K562 (cell line): ENCODE measurements at regions not wholly inside any gene's neighbourhood (a gene's known extent, or its start where the extent isn't known, plus 50 kb on each side); places are given as distances from the start of the nearest gene placed in this dataset.

Source experiments
- ATAC-seq: fragments of 200-7000 bp; cut with Tn5 transposase; 3 replicates; pipeline ENCODE4 v1.9.1; 2020; ENCODE audit warnings: moderate library complexity
- BruUV-seq: library from RNA; stranded (reverse); fragments of 400-500 nt; replicated peaks from 2 replicates; lab custom pipeline; 2021; lab: Mats Ljungman, UMichigan
- CTCF ChIA-PET: fragments of 300-600 bp; formaldehyde crosslinking; extraction: SDS; loops from one replicate; lab custom pipeline; 2021; ENCODE audit warnings: low intra/inter-chr PET ratio; lab: Yijun Ruan, JAX
- POLR2A ChIA-PET: fragments of 300-600, 350-650 bp; sonication (Branson Sonifier 250); formaldehyde crosslinking; extraction: SDS; loops from one replicate; lab custom pipeline; 2021; ENCODE audit warnings: antibody characterized with exemption, inconsistent platforms; lab: Yijun Ruan, JAX
- DNase-seq, 4 experiments: peaks; one replicate each; pipeline versions ENCODE4 v3.0.0 to v3.0.0-alpha.2; 2011 to 2018; ENCODE audit warnings: low spot score in 3 of 4, mixed read lengths in 3 of 4; ENCODE audit errors: extremely low read depth in 1 of 4
- FAIRE-seq: peaks from 2 replicates; lab custom pipeline; 2011; peaks lifted over from hg19 to GRCh38; lab: Jason Lieb, UNC
- H2AFZ ChIP-seq: 2 replicates; pipeline ENCODE4 v1.6.0; 2011; ENCODE audit warnings: low read depth, low read length, control low read depth, inconsistent platforms
- H3K27ac ChIP-seq: fragments of 200-600 bp; 3 replicates; pipeline ENCODE4 v1.8.0; 2011; ENCODE audit warnings: low read depth, mild to moderate bottlenecking, control low read depth, inconsistent platforms, low read length, moderate library complexity, mixed read lengths; ENCODE audit errors: extremely low read depth
- H3K27me3 ChIP-seq, 2 experiments: fragments of 300-600 bp in 1 of 2; 2 replicates in 1 of 2; 3 replicates in 1 of 2; pipeline versions ENCODE4 v1.6.0 to v1.8.0; 2011; ENCODE audit warnings: inconsistent platforms in 2 of 2, low read length in 2 of 2, mild to moderate bottlenecking in 1 of 2, mixed read lengths in 1 of 2, moderate library complexity in 1 of 2; ENCODE audit not compliant: control insufficient read depth in 2 of 2, insufficient read depth in 2 of 2
- H3K36me3 ChIP-seq: fragments of 300-600 bp; 3 replicates; pipeline ENCODE4 v1.8.0; 2011; ENCODE audit warnings: mild to moderate bottlenecking, low read length, inconsistent platforms; ENCODE audit not compliant: control insufficient read depth, insufficient read depth
- H3K4me1 ChIP-seq, 2 experiments: fragments of 200-600 bp in 1 of 2; replicated peaks in 1 of 2; 2 replicates in 1 of 2; 3 replicates in 1 of 2; pipeline versions ENCODE4 v1.5.1 to v1.8.0; 2011; ENCODE audit warnings: inconsistent platforms in 2 of 2, low read length in 2 of 2, mild to moderate bottlenecking in 1 of 2, mixed read lengths in 1 of 2, moderate library complexity in 1 of 2; ENCODE audit not compliant: control insufficient read depth in 2 of 2, insufficient read depth in 2 of 2
- H3K4me2 ChIP-seq: 2 replicates; pipeline ENCODE4 v1.6.1; 2011; ENCODE audit warnings: low read length, control low read depth, inconsistent platforms, mixed read lengths; ENCODE audit not compliant: insufficient read depth
- H3K4me3 ChIP-seq: fragments of 200-600 bp; sonication (generic), shearing (Covaris generic); 2 replicates; pipeline ENCODE4 v1.5.1; 2016; ENCODE audit warnings: control low read depth, inconsistent platforms
- H3K79me2 ChIP-seq: fragments of 200-600 bp; 3 replicates; pipeline ENCODE4 v1.8.0; 2011; ENCODE audit warnings: low read length, inconsistent platforms; ENCODE audit not compliant: control insufficient read depth, insufficient read depth
- H3K9ac ChIP-seq, 2 experiments: 2 replicates each; pipeline versions ENCODE4 v1.6.0 to v1.6.1; 2011; ENCODE audit warnings: low read depth in 2 of 2, low read length in 2 of 2, control low read depth in 1 of 2, inconsistent platforms in 1 of 2, mild to moderate bottlenecking in 1 of 2, mixed read lengths in 1 of 2; ENCODE audit not compliant: insufficient read depth in 1 of 2
- H3K9me1 ChIP-seq: one replicate; pipeline ENCODE4 v1.6.0; 2011; ENCODE audit warnings: inconsistent platforms, mild to moderate bottlenecking, low read length, moderate library complexity; ENCODE audit not compliant: control insufficient read depth, insufficient read depth
- H3K9me3 ChIP-seq: replicated peaks from 2 replicates; pipeline ENCODE4 v1.5.1; 2011; ENCODE audit warnings: low read depth, low read length, inconsistent platforms; ENCODE audit not compliant: control insufficient read depth, insufficient read depth
- H4K20me1 ChIP-seq: replicated peaks from 2 replicates; pipeline ENCODE4 v1.6.1; 2011; ENCODE audit warnings: low read length, inconsistent platforms, mixed read lengths; ENCODE audit not compliant: control insufficient read depth, insufficient read depth
- CHCHD3 ChIP-seq: fragments of 250-450 bp; sonication (Bioruptor Pico); IDR thresholded peaks from 2 replicates; pipeline ENCODE4 v2.1.2; 2022; ENCODE audit warnings: mild to moderate bottlenecking
- CSDE1 ChIP-seq, 2 experiments: fragments of 450-650 bp; IDR thresholded peaks; 2 replicates each; pipeline ENCODE4 v1.6.1; 2016; ENCODE audit warnings: mild to moderate bottlenecking in 1 of 2
- JUND ChIP-seq, 2 experiments: IDR thresholded peaks; 2 replicates in 1 of 2; 3 replicates in 1 of 2; pipeline ENCODE4 v1.6.1; 2011; ENCODE audit warnings: borderline replicate concordance in 2 of 2, low read depth in 2 of 2, low read length in 2 of 2, improper control_type of control experiment in 1 of 2, missing biosample characterization in 1 of 2, missing genetic modification characterization in 1 of 2, missing genetic modification reagents in 1 of 2
- TAF7 ChIP-seq: fragments of 450-650 bp; IDR thresholded peaks from 2 replicates; pipeline ENCODE4 v1.6.1; 2016; ENCODE audit warnings: missing genetic modification characterization, missing compliant biosample characterization
- ZKSCAN3 ChIP-seq: fragments of 250-450 bp; sonication (Bioruptor Pico); IDR thresholded peaks from 2 replicates; pipeline ENCODE4 v1.4.0; 2020
- ZNF140 ChIP-seq: fragments of 250-450 bp; sonication (Bioruptor Pico); IDR thresholded peaks from 2 replicates; pipeline ENCODE4 v1.8.0; 2021; ENCODE audit warnings: moderate library complexity, mild to moderate bottlenecking, inconsistent platforms
- ZNF41 ChIP-seq: fragments of 250-450 bp; sonication (Bioruptor Pico); conservative IDR thresholded peaks from 2 replicates; pipeline ENCODE4 v1.4.0; 2020; ENCODE audit warnings: mild to moderate bottlenecking
- WGBS: fragments of 100-300 bp; shearing (Covaris generic); methylation state at CpG from one replicate; pipeline ENCODE4 v1.1.6; 2016; ENCODE audit warnings: low coverage, mixed read lengths; ENCODE audit not compliant: insufficient coverage; ENCODE audit errors: missing lambda C conversion rate; 5-methylcytosine and 5-hydroxymethylcytosine counted together
- in situ Hi-C: fragments of 300-500 bp; cut with MboI; formaldehyde crosslinking; loops from 4 replicates; pipeline ENCODE4 v1.15.0; 2018; ENCODE audit warnings: inconsistent platforms, mixed read lengths
- intact Hi-C: fragments of 100-400 bp; cut with micrococcal nuclease; formaldehyde crosslinking; loops from 2 replicates; pipeline ENCODE4 v1.14.2; 2022
- TF ChIP-seq, protein P1 (sequence below): fragments of 150-350 bp; IDR thresholded peaks from 2 replicates; pipeline ENCODE4 v1.6.1; 2014; ENCODE audit warnings: low read depth, mild to moderate bottlenecking, low read length, borderline replicate concordance
- TF ChIP-seq, protein P2 (sequence below): fragments of 450-650 bp; formaldehyde crosslinking; IDR thresholded peaks from 2 replicates; pipeline ENCODE4 v1.4.0; 2022; ENCODE audit warnings: missing genetic modification characterization

DNA sequence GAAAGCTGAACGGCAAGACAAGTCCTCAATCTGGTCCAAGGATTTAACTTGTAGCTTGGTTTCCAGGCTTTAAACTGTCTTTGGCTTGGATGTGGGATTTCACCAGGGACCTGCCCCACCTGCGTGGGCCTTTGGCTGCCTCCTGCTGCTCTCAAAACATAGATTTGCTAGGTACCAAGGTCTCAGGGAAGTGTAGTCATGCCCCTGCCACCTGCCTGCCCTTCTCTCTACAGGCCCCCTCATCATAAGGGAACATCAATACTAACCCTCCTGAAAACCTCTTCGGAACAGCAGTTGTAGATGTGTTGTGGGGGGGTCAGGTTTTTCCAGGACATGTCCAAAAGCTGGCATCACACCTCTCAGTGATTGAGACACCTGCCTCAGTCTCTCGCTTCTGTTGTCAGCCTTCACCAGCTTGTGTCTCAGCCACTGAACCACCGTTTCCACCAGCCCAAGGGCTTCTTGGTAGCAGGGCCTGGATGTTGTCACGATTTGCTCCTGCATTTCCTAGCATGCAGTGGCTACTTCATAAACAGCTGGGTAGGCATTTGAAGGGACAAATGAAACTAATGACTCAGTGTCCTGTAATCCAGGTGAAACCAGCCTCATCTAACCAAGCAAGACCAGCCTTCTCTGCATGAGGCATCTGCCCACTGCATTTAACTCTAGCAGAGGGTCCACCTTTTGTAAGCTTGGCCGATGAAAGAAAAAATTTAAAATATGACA is 141.6 kb upstream of the THBS2 start (continued):
- TF ChIP-seq, protein P1, sequence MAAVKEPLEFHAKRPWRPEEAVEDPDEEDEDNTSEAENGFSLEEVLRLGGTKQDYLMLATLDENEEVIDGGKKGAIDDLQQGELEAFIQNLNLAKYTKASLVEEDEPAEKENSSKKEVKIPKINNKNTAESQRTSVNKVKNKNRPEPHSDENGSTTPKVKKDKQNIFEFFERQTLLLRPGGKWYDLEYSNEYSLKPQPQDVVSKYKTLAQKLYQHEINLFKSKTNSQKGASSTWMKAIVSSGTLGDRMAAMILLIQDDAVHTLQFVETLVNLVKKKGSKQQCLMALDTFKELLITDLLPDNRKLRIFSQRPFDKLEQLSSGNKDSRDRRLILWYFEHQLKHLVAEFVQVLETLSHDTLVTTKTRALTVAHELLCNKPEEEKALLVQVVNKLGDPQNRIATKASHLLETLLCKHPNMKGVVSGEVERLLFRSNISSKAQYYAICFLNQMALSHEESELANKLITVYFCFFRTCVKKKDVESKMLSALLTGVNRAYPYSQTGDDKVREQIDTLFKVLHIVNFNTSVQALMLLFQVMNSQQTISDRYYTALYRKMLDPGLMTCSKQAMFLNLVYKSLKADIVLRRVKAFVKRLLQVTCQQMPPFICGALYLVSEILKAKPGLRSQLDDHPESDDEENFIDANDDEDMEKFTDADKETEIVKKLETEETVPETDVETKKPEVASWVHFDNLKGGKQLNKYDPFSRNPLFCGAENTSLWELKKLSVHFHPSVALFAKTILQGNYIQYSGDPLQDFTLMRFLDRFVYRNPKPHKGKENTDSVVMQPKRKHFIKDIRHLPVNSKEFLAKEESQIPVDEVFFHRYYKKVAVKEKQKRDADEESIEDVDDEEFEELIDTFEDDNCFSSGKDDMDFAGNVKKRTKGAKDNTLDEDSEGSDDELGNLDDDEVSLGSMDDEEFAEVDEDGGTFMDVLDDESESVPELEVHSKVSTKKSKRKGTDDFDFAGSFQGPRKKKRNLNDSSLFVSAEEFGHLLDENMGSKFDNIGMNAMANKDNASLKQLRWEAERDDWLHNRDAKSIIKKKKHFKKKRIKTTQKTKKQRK, result no peak

DNA sequence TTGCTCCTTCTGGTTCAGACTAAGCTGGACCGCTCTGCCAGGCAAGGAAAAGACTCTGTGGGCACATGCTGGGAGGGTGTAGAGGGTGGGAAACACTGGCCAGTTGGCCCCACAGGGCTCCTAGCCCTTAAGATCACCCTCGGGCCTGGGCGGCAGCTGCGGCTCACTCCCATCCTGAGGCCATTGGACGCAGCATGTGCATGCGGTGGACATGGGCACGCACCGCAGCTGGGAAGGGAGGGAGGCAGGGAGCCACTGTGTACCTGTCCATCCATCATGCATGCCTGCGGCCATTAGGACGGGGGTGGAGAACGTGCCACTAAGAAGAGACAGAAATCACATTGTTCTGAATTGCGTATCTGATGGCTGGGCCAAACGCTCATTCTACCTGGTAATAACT is 140.1 kb upstream of the THBS2 start:
- no TSS peak for BruUV-seq

More for the DNA sequence above, 140.1 kb upstream of the THBS2 start:
- Histone ChIP-seq H3K9me3 (no peaks in the 10 kb centered on the region), H3K36me3 (no peaks in the 10 kb centered on the region), H3K4me3 (no peak overlapping the region), H3K27ac (no peak overlapping the region), H3K9me1 (no peaks in the 10 kb centered on the region), H3K4me2 (no peak overlapping the region), H4K20me1 (no peaks in the 10 kb centered on the region; the same call in 1 of the 2 replicates), H3K4me1 (no peaks in the 10 kb centered on the region), H3K27me3 (peaks cover 14 to 39% of the 10 kb centered on the region in 2 experiments; a peak in 3 of 5 replicates), H2AFZ (no peak overlapping the region), H3K9ac (no peak overlapping the region), H3K79me2 (no peaks in the 10 kb centered on the region)
- TF ChIP-seq CSDE1 (IDR thresholded peaks at IDR 0.05) (no peak), ZKSCAN3 (CRISPR knock-in tag) (no peak), JUND (IDR thresholded peaks at IDR 0.05; ENCODE audit: borderline replicate concordance, low read depth, low read length) (no peak), JUND (tag; IDR thresholded peaks at IDR 0.05; ENCODE audit: borderline replicate concordance, low read depth, low read length) (no peak), CHCHD3 (CRISPR knock-in tag) (no peak), ZNF41 (no peak), ZNF140 (CRISPR knock-in tag) (no peak), TAF7 (no peak)
- TF ChIP-seq, protein P2, sequence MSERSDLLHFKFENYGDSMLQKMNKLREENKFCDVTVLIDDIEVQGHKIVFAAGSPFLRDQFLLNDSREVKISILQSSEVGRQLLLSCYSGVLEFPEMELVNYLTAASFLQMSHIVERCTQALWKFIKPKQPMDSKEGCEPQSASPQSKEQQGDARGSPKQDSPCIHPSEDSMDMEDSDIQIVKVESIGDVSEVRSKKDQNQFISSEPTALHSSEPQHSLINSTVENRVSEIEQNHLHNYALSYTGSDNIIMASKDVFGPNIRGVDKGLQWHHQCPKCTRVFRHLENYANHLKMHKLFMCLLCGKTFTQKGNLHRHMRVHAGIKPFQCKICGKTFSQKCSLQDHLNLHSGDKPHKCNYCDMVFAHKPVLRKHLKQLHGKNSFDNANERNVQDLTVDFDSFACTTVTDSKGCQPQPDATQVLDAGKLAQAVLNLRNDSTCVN (CRISPR knock-in tag), result no peak
- ChIA-PET POLR2A (no interaction called here), CTCF (no interaction called here)
- in situ Hi-C loops (no loop called here), intact Hi-C loops (no loop called here)
- no peak for FAIRE-seq
- under 1% methylated on average over 13 of the region's 13 CpGs for WGBS
- ATAC-seq, result no peak
- no peak for DNase-seq
